Glutamatergic neuron (in vitro differentiated cells): ENCODE measurements at regions not wholly inside any gene's neighbourhood (a gene's known extent, or its start where the extent isn't known, plus 50 kb on each side); places are given as distances from the start of the nearest gene placed in this dataset.

Experiments used
- DNase-seq: peaks from one replicate; pipeline ENCODE4 v3.0.0; 2022
- H3K27ac Mint-ChIP-seq: one replicate; pipeline ENCODE4 v1.8.0; 2020; ENCODE audit warnings: mild to moderate bottlenecking, mixed read lengths, inconsistent platforms; ENCODE audit not compliant: unreplicated experiment
- H3K27me3 Mint-ChIP-seq: one replicate; pipeline ENCODE4 v1.8.0; 2020; ENCODE audit warnings: mild to moderate bottlenecking, moderate library complexity, mixed read lengths, inconsistent platforms; ENCODE audit not compliant: unreplicated experiment
- H3K36me3 Mint-ChIP-seq: one replicate; pipeline ENCODE4 v1.8.0; 2020; ENCODE audit warnings: mild to moderate bottlenecking, mixed read lengths, inconsistent platforms; ENCODE audit not compliant: unreplicated experiment
- H3K4me1 Mint-ChIP-seq: one replicate; pipeline ENCODE4 v1.8.0; 2020; ENCODE audit warnings: mild to moderate bottlenecking, low read depth, mixed read lengths, inconsistent platforms; ENCODE audit not compliant: unreplicated experiment
- H3K4me3 Mint-ChIP-seq: one replicate; pipeline ENCODE4 v1.8.0; 2020; ENCODE audit warnings: mild to moderate bottlenecking, mixed read lengths, inconsistent platforms; ENCODE audit not compliant: unreplicated experiment
- H3K9me3 Mint-ChIP-seq: one replicate; pipeline ENCODE4 v1.8.0; 2020; ENCODE audit warnings: mild to moderate bottlenecking, moderate library complexity, mixed read lengths, inconsistent platforms; ENCODE audit not compliant: unreplicated experiment
- TF ChIP-seq, protein P1 (sequence below): fragments of 200-600 bp; sonication (generic); IDR thresholded peaks from one replicate; pipeline ENCODE4 v1.5.0; 2021; ENCODE audit not compliant: partially characterized antibody, unreplicated experiment

DNA sequence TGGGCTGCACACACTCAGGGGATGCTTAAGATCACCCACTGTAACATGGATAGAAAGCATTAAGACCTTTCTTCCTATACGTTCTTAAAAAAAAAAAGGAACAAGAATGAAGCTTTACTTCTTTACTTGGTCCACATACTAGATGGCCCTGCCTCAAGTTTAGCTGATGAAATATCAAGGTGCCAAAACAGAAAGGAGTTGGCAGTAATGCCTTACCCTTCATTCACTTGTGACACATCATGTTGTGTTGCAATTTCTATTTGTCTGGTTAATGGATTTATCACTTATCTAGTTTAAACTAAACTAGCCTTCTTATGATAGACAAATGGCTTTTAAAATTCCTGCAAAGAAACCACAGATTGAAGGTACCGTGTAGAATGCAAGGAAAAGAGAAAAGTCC lies 720.3 kb downstream of the CCSER2 start:
- TF ChIP-seq, protein P1, sequence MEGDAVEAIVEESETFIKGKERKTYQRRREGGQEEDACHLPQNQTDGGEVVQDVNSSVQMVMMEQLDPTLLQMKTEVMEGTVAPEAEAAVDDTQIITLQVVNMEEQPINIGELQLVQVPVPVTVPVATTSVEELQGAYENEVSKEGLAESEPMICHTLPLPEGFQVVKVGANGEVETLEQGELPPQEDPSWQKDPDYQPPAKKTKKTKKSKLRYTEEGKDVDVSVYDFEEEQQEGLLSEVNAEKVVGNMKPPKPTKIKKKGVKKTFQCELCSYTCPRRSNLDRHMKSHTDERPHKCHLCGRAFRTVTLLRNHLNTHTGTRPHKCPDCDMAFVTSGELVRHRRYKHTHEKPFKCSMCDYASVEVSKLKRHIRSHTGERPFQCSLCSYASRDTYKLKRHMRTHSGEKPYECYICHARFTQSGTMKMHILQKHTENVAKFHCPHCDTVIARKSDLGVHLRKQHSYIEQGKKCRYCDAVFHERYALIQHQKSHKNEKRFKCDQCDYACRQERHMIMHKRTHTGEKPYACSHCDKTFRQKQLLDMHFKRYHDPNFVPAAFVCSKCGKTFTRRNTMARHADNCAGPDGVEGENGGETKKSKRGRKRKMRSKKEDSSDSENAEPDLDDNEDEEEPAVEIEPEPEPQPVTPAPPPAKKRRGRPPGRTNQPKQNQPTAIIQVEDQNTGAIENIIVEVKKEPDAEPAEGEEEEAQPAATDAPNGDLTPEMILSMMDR: no peak
- no peak overlapping the region for H3K4me3 Mint-ChIP-seq
- no peaks in the 10 kb centered on the region for H3K36me3 Mint-ChIP-seq

DNA sequence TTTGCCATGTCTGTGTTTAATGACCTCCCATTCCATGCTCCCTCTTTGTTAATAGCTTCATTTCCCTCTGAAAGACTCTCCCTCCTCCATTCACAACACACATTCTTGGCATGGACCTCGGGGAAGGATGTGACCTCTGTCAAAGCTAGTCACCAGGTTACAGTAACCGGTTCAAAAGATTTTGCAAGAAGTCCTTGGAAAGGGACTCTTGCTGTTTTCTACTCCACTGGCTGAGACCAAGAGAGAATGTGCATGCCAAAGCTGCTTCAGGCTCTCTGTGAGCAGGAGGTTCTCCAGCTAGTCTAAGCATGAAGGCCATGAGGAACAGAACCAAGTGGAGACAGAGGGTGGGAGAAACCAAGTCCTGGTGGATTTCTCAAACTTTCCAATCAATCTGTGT lies 732.6 kb downstream of the CCSER2 start:
- no peaks in the 10 kb centered on the region for H3K4me1 Mint-ChIP-seq
- no peak overlapping the region for H3K4me3 Mint-ChIP-seq
- peaks cover 10% of the 10 kb centered on the region for H3K36me3 Mint-ChIP-seq
- no peaks in the 10 kb centered on the region for H3K9me3 Mint-ChIP-seq
- H3K27me3 Mint-ChIP-seq: no peaks in the 10 kb centered on the region
- TF ChIP-seq, protein P1: no peak
- no peak for DNase-seq
- H3K27ac Mint-ChIP-seq: no peak overlapping the region

More for the DNA sequence above, 720.3 kb downstream of the CCSER2 start:
- no peak for DNase-seq
- peaks cover 4% of the 10 kb centered on the region for H3K27me3 Mint-ChIP-seq
- no peaks in the 10 kb centered on the region for H3K4me1 Mint-ChIP-seq
- no peaks in the 10 kb centered on the region for H3K9me3 Mint-ChIP-seq
- H3K27ac Mint-ChIP-seq: no peak overlapping the region

DNA sequence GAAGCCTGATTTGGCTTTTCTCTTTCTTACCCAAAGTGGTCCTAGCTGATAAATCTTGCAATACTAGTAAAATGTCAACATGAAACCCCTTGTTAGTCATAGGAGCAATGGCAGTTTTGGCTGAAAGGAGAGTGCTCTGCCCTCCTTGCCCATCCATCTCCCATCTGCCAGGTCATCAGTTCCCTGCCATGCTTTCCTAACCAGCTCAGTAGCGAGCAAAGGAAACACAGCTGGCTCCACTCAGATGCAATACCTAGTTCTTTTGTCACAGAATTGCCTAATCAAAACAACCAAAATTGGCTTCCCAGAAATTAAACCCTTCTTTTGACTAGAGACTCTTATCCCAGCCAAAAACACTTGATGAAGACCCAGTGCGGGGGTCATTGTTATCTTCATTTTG lies 733.0 kb downstream of the CCSER2 start:
- Mint-ChIP-seq H3K36me3 (peaks cover 5% of the 10 kb centered on the region), H3K4me3 (no peak overlapping the region), H3K4me1 (no peaks in the 10 kb centered on the region), H3K9me3 (no peaks in the 10 kb centered on the region), H3K27me3 (no peaks in the 10 kb centered on the region), H3K27ac (no peak overlapping the region)
- no peak for DNase-seq
- TF ChIP-seq, protein P1: no peak

DNA sequence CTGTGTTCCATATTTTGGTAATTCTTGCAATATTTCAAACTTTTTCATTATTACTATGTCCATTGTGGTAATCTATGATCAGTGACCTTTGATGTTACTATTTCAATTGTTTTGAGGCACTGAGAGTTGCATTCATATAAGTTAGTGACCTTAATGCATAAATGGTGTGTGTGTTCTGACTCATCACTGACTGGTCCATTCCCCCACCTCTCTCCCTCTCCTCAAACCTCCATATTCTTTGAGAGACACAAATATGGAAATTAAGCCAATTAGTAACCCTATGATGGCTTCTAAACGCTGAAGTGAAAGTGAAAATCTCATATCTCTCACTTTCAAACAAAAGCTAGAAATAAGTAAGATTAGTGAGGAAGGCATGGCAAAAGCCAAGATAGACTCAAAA lies 739.6 kb downstream of the CCSER2 start:
- Mint-ChIP-seq H3K27me3 (no peaks in the 10 kb centered on the region), H3K36me3 (no peaks in the 10 kb centered on the region), H3K9me3 (no peaks in the 10 kb centered on the region), H3K27ac (no peak overlapping the region), H3K4me1 (no peaks in the 10 kb centered on the region), H3K4me3 (no peak overlapping the region)
- TF ChIP-seq, protein P1: no peak
- no peak for DNase-seq

DNA sequence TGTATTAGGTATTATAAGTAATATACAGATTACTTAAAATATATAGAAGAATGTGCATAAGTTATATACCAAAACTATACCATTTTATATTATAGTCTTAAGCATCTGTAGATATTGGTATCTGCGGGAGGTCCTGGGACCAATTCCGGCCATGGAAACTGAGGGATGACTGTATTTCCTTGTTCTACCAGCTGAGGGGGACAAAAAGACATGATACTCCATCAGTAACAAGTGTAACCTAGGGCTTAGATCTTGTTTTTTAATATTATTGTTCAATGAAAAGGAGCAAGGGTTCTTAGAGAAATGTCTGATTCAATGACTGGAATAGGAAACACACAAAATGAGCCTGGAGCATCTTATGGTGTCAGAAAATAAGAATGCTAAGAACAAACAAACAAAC lies 752.5 kb downstream of the CCSER2 start:
- Mint-ChIP-seq H3K4me3 (no peak overlapping the region), H3K4me1 (no peaks in the 10 kb centered on the region), H3K9me3 (peaks cover 1% of the 10 kb centered on the region), H3K27ac (no peak overlapping the region), H3K36me3 (no peaks in the 10 kb centered on the region), H3K27me3 (no peaks in the 10 kb centered on the region)
- TF ChIP-seq, protein P1: no peak
- DNase-seq: no peak
